A549 (cell line): ENCODE measurements at regions not wholly inside any gene's neighbourhood (a gene's known extent, or its start where the extent isn't known, plus 50 kb on each side); places are given as distances from the start of the nearest gene placed in this dataset.

Experiments
- CEBPB ChIP-seq, 2 experiments: fragments of >200 bp in 1 of 2; sonication (Bioruptor Twin) in 1 of 2; formaldehyde crosslinking in 1 of 2; IDR thresholded peaks; 2 replicates each; pipeline ENCODE4 v1.6.1; 2012 to 2016
- CHD2 ChIP-seq: fragments of 150-350 bp; IDR thresholded peaks from 2 replicates; pipeline ENCODE4 v1.6.1; 2014; ENCODE audit warnings: low read length; ENCODE audit not compliant: partially characterized antibody
- MAX ChIP-seq: IDR thresholded peaks from 2 replicates; pipeline ENCODE4 v1.6.1; 2012
- POLR2A ChIP-seq: IDR thresholded peaks from 2 replicates; pipeline ENCODE4 v1.6.1; 2012; ENCODE audit warnings: mild to moderate bottlenecking, low read length
- POLR2AphosphoS2 ChIP-seq: conservative IDR thresholded peaks from 2 replicates; pipeline ENCODE4 v1.6.1; 2012; ENCODE audit warnings: low read length, improper control_type of control experiment, inconsistent platforms
- RAD21 ChIP-seq, 2 experiments: fragments of >200 bp in 1 of 2; sonication (Bioruptor Twin) in 1 of 2; formaldehyde crosslinking in 1 of 2; IDR thresholded peaks in 1 of 2; conservative IDR thresholded peaks in 1 of 2; 2 replicates in 1 of 2; 3 replicates in 1 of 2; pipeline ENCODE4 v1.6.1; 2012 to 2018; ENCODE audit warnings: inconsistent platforms in 1 of 2
- RFX5 ChIP-seq: fragments of 450-650 bp; IDR thresholded peaks from 2 replicates; pipeline ENCODE4 v1.7.1; 2014; ENCODE audit warnings: antibody characterized with exemption, mild to moderate bottlenecking, moderate library complexity
- TF ChIP-seq, protein P1 (sequence below): fragments of >200 bp; sonication (Bioruptor Twin); formaldehyde crosslinking; IDR thresholded peaks from 3 replicates; pipeline ENCODE4 v1.5.1; 2016

GRCh38 chr1:61563611-61564010 is 161.3 kb downstream of the TM2D1 start:
- TF ChIP-seq RFX5 (no peak), POLR2A (no peak), CEBPB (IDR thresholded peaks at IDR 0.05) (no peak), MAX (no peak), RAD21 (conservative IDR thresholded peaks at IDR 0.05 in 1 of 2, IDR thresholded peaks at IDR 0.05 in 1 of 2) (no peak), POLR2AphosphoS2 (no peak), CHD2 (no peak)
- TF ChIP-seq, protein P1, sequence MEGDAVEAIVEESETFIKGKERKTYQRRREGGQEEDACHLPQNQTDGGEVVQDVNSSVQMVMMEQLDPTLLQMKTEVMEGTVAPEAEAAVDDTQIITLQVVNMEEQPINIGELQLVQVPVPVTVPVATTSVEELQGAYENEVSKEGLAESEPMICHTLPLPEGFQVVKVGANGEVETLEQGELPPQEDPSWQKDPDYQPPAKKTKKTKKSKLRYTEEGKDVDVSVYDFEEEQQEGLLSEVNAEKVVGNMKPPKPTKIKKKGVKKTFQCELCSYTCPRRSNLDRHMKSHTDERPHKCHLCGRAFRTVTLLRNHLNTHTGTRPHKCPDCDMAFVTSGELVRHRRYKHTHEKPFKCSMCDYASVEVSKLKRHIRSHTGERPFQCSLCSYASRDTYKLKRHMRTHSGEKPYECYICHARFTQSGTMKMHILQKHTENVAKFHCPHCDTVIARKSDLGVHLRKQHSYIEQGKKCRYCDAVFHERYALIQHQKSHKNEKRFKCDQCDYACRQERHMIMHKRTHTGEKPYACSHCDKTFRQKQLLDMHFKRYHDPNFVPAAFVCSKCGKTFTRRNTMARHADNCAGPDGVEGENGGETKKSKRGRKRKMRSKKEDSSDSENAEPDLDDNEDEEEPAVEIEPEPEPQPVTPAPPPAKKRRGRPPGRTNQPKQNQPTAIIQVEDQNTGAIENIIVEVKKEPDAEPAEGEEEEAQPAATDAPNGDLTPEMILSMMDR, result no peak
